Adrenal gland (tissue), 5 donors: ENCODE measurements at regions not wholly inside any gene's neighbourhood (a gene's known extent, or its start where the extent isn't known, plus 50 kb on each side); places are given as distances from the start of the nearest gene placed in this dataset.

ENCODE experiments used
- CTCF ChIP-seq, 6 experiments: fragments of 450-650 bp in 4 of 6; fragments of 200-600 bp in 2 of 6; sonication (generic) in 1 of 6; IDR thresholded peaks; 1 replicate in 5 of 6; 2 replicates in 1 of 6; pipeline versions ENCODE4 v1.5.1 to v1.8.0; 2016 to 2021; ENCODE audit warnings: antibody characterized with exemption in 6 of 6, mild to moderate bottlenecking in 2 of 6, moderate library complexity in 1 of 6
- POLR2A ChIP-seq, 2 donors: fragments of 450-650 bp; IDR thresholded peaks; one replicate each; pipeline ENCODE4 v1.6.1; 2017; ENCODE audit warnings: antibody characterized with exemption in 2 of 2, mild to moderate bottlenecking in 2 of 2, moderate library complexity in 1 of 2
- donor health status: DM: no; HTN: no; CAD: no.

GRCh38 chr12:129984106-129984505, 80.3 kb upstream of the TMEM132D start:
- no peak for TF ChIP-seq CTCF (IDR thresholded peaks at IDR 0.05)
- TF ChIP-seq POLR2A (IDR thresholded peaks at IDR 0.05), result no peak
